Hypothalamus (tissue), 51 donors: ENCODE measurements at regions not wholly inside any gene's neighbourhood (a gene's known extent, or its start where the extent isn't known, plus 50 kb on each side); places are given as distances from the start of the nearest gene placed in this dataset.

Source experiments
- DNase-seq, 51 donors: peaks; one replicate each; lab custom pipeline; 2025; lab: John Stamatoyannopoulos, UW

- no peak for DNase-seq
These were observed 513.2 kb upstream of the GOLIM4 start for GRCh38 chr3:168608926-168609325.

- DNase-seq: no peak
These were observed 509.0 kb upstream of the GOLIM4 start for GRCh38 chr3:168604767-168605166.

GRCh38 chr3:168598250-168598649, 502.5 kb upstream of the GOLIM4 start:
- no peak for DNase-seq

- DNase-seq: no peak
These were observed 500.6 kb upstream of the GOLIM4 start for GRCh38 chr3:168596175-168596823.

GRCh38 chr3:168591587-168591986, 495.9 kb upstream of the GOLIM4 start:
- no peak for DNase-seq

GRCh38 chr3:168589376-168589775, 493.7 kb upstream of the GOLIM4 start:
- DNase-seq: no peak

GRCh38 chr3:168585544-168585943, 489.8 kb upstream of the GOLIM4 start:
- DNase-seq: no peak

GRCh38 chr3:168583977-168584376, 488.3 kb upstream of the GOLIM4 start:
- DNase-seq: no peak

- DNase-seq: no peak
These were observed 486.8 kb upstream of the GOLIM4 start for GRCh38 chr3:168582503-168582902.

GRCh38 chr3:168581771-168582225, 486.1 kb upstream of the GOLIM4 start:
- DNase-seq: peak in 17 of 51 donors; percentile 1 to 64 (median 17)

- no peak for DNase-seq
These were observed 483.3 kb upstream of the GOLIM4 start for GRCh38 chr3:168579010-168579409.

- no peak for DNase-seq
These were observed 480.0 kb upstream of the GOLIM4 start for GRCh38 chr3:168575750-168576149.

GRCh38 chr3:168574455-168575158, 478.9 kb upstream of the GOLIM4 start:
- DNase-seq: no peak

- DNase-seq: no peak
These were observed 474.9 kb upstream of the GOLIM4 start for GRCh38 chr3:168570404-168571155.

GRCh38 chr3:168558728-168559411, 463.1 kb upstream of the GOLIM4 start:
- DNase-seq: no peak

GRCh38 chr3:168552251-168552650, 456.5 kb upstream of the GOLIM4 start:
- no peak for DNase-seq

GRCh38 chr3:168548719-168549118, 453.0 kb upstream of the GOLIM4 start:
- no peak for DNase-seq

- no peak for DNase-seq
These were observed 451.0 kb upstream of the GOLIM4 start for GRCh38 chr3:168546707-168547106.

GRCh38 chr3:168545591-168545990, 449.9 kb upstream of the GOLIM4 start:
- DNase-seq: peak in 11 of 51 donors; percentile 0 to 36 (median 5)

- no peak for DNase-seq
These were observed 448.6 kb upstream of the GOLIM4 start for GRCh38 chr3:168544097-168544957.
